ENCODE measurements at regions not wholly inside any gene's neighbourhood (a gene's known extent, or its start where the extent isn't known, plus 50 kb on each side); places are given as distances from the start of the nearest gene placed in this dataset.
A peak's percentile ranks its signal among the peaks of the same experiment; 100 is the strongest.

DNA sequence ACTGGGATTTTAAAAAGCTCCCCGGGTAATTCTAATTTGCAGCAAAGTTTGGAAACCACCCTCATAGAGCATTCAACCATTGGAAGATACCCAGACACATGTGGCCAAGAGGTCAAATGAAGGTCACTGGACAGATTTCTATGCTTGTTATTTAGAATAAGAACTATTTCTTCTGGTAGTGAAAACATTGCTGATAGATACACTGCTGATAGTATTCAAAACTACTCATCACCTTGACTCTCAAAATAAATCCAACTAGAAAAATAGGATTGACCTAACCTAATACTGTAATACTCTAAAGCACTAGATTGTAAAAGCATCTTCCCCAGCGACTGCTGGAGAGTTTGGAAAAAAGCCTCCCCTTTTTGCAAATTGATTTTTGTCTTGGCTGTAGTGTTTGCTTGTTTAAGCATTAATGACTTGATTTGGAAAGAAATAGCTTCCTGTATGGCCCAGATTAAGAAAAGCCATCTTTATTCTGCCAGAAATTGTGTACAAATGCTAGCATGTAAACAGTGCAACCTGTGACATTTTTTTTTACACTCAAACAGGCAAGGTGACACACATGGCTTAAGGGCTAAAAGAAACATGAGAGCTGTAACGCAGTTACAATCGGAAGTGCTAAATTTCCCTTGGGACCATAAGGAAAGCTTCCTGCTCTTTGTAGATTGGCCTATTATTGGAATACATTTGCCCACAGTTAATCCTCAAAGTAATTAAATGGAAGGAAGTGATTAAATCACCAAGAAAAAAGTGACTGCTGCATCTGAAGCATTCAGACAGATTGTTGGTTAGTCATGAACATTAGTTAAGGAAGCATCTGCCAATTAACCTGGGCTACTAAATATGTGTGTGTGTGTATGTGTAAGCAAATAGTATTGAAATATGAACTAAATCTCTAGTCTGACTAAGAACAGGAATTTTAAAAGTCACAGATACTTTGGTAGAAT is 356.5 kb upstream of the ATP2B1 start:
- DNase-seq: no peak

- DNase-seq: no peak
Observed at GRCh38 chr12:90062799-90063198, 354.2 kb upstream of the ATP2B1 start.

GRCh38 chr12:90061809-90062208 is 353.2 kb upstream of the ATP2B1 start:
- no peak for DNase-seq

- no peak for DNase-seq
Observed at GRCh38 chr12:90060031-90060430, 351.4 kb upstream of the ATP2B1 start.

- DNase-seq: no peak
Observed at GRCh38 chr12:90058704-90059103, 350.1 kb upstream of the ATP2B1 start.

DNA sequence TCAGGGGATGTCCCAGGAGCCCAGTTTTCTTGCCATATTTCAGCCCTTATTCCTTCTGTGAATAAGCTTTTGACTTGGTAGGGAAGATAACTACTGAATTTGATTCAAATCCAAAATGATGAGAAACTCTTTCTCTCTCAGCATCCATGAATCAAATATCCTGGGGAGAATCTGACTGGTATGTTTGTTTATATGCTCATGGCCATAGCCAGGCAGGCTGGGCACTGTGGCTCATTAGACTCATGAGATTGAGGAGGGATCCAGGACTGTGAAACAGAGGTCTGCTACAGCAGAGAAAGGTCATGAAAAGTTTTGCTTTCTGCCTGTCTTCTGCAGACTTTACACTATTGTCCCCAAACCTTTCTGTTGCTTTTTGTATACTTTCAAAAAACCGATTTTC is 346.4 kb upstream of the ATP2B1 start:
- DNase-seq: no peak

DNA sequence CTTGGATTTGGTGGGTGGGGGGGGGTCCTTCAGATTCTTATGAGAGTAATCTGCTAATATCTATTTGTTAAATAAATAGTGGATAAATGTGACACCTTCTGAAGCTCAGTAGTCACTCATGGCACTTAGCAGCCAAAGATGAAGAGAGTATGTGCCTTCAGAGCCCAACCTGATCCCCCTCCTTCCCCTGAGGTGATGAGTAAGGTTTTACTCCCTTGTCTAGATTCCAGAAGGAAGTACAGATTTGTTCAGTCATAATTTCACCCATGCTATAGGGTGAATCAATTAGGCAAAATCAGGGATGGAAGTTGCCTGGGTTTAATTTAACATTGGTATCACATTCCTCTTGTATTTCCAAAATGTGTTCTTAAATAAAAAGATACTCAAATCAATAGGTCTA is 340.3 kb upstream of the ATP2B1 start:
- no peak for DNase-seq

DNA sequence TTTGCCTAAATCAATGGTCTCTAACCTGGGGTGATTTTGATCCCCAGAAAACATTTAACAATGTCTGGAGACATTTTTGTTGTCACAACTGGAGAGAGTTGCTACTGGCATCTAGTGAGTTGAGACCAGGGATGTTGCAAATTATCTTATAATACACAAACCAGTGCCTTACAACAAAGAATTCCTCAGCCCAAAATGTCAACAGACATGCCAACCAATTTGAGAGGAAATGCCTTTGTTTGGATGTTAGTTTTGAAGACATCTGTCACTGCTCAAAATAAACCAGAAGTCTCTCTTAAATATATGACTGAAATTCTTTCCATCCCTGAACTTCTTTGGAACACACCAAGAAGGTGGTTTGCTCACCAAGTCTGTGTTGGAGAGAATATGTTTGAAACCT is 336.9 kb upstream of the ATP2B1 start:
- DNase-seq: no peak

DNA sequence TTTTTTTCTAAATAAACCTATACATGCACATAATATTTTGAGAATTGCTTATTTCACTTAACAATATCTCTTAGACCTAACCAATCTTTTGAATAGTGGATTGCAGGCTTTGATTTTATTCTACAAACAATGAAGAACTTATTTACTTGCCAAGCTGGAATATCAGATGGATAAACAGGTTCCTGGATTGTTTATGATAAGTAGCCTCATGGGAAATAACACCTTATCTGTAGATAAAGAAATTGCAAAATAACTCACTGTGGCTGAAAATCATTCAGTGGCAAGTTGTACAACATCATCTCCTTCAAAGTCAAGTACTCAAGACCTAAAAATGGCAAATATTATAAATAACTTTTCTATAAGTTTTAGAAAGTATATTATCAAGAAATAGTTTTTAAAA is 335.4 kb upstream of the ATP2B1 start:
- no peak for DNase-seq

DNA sequence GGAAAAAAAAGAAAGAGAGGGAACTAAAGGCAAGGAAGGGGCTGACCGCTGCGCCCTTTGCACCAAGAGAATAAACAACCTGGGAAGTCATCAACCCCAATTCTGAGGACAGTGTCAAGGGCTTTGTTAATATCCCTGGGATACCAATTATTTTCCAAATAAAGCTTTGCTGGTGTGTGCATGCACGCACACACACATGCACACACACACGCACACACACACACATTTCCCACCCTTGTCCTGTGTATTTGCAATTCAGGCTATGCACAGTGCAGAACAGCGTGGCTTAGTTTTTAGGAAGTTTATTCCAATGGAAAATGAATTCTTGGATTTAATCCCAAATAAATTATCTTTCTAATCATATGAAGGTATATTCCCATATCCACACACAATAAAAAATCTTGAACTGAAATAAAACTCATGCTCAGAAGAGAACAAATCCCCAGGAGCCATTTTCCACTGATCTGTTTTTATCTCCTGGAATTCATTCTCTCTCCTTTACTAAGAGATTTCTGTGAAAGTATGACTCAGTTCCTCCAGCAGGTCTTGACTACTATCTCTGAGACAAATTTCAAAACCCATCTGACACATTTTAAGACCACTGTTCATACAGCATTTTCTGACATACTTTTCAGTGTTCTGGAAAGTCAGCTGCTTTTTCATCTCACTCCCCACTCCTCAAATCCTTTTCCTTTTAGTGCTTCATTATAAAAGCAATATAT is 334.4 kb upstream of the ATP2B1 start:
- DNase-seq: no peak

DNA sequence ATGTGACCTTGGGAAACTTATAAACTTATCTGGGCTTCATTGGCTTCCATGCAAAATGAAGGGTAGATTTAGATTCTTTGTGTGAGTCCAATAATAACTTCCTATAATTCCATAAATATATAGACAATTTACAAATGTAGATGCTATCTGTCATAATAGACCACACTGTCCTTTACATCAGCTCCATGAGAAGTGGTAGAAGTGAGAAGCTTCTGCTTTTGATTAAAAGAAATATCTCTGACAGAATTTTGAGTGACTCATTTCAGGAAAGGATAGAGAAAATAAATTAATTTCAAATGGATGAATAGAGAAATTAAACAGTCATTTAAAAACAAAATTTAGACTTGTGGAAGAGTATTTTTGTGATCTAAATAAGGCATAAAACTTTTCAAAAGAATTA is 329.7 kb upstream of the ATP2B1 start:
- no peak for DNase-seq

- no peak for DNase-seq
Observed at GRCh38 chr12:90037740-90038139, 329.1 kb upstream of the ATP2B1 start.

GRCh38 chr12:90036637-90037036 is 328.0 kb upstream of the ATP2B1 start:
- DNase-seq: no peak

DNA sequence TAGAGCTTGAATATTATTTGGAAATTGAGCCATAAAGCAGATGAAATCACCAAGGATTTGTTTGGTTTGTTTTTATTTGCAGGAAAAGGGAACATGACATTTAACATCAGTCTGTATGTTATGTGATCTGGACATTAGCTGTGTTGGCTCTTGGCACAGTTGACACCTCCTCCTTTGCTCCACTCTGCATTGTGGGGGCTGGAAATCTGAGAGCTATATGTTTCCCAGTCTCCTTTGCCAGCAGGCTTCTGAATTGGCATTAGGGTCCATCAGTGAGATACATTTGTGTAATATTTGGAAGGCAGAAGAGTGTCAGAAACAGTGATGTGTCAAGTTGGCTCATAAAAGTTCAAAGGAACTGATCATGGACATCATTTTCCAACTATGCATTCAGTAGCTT is 322.1 kb upstream of the ATP2B1 start:
- DNase-seq: no peak

- no peak for DNase-seq
Observed at GRCh38 chr12:90029317-90029716, 320.7 kb upstream of the ATP2B1 start.

- DNase-seq: peak; percentile 7
Observed at GRCh38 chr12:90028635-90029051, 320.0 kb upstream of the ATP2B1 start.

GRCh38 chr12:90027889-90028634 is 319.4 kb upstream of the ATP2B1 start:
- no peak for DNase-seq

- no peak for DNase-seq
Observed at GRCh38 chr12:90027041-90027440, 318.4 kb upstream of the ATP2B1 start.

GRCh38 chr12:90026516-90026915 is 317.9 kb upstream of the ATP2B1 start:
- DNase-seq: no peak

DNA sequence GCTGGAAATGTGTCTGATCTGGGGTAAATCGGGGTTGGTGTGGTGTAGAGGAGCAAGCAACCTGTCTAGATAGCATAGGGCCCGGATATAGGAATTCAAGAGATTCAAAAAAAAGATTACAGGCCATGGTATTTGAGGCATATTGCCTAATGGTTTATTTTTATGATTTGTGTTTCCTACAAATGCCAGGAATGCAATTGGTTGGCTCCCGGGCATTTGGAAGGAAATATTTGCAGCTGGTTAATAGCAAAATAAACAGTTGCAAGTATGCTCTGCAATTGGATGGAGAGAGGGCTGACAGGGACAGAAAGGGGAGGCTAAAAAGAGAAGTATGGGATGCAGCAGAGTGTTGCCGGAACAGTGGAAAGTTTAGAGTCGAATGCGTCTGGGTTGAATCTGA is 315.6 kb upstream of the ATP2B1 start:
- DNase-seq: no peak

DNA sequence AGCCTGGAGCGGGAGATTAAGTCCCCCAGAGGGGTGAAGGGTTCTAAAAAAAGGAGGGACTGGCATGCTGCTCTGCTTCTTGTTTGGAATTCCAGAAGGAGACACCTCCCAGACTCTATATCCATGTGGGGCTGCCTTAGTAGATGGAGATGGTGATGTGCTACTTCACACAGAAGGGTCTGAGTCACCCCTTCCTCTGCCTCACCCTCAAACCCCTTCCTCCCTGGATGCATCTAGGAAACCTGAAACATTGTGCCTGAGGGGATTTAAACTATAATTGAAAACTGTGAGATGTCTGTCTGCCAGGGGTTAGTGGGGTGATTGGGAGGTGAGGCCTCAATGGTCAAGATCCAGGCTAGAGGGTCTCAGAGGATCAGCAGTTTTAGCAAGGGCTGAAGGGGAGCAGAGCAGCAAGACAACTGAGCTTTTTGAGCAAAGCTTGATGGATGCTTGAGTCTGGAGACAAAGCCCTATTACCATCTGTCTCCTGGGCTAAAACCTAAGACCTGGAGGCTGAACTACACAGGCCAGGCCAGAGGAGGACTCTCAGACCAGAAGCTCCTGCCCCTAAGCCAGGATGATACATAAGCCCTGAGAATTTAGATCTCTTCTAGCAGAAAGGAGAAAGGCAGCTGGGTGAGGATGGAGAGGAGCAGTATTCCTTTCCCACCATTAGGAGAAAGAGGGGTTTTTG is 314.7 kb upstream of the ATP2B1 start:
- DNase-seq: no peak

DNA sequence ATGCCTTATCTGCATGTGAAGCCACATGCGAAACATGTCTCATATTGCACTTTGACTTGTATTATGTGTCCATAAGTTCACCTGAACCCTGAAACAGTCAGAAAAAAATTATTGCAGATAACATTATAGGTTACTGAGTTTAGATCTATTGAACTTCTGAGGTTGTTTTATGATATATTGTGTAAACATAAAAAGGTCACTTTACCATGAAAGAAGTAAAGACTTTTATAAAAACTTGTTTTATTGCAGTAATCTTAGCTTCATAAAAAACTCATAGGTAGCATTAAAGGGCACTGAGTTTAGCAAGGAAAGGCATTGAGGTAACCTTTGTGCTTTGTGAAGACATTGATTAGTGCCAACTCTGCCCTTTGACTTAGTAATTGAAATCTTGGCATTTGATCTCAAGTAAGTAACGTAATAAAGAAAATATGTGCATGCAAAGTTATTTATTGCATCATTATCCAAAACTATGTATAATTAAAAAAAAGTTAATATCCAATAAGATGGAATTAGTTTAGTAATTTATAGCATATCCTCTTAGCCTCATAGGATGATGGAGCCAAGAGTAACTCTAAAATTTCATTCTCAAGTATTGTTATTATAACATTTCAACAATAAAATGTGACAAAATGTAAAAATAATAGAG is 313.3 kb upstream of the ATP2B1 start:
- no peak for DNase-seq

Data from CD4-positive, alpha-beta T cell treated with Interleukin-6 for 4 hours (primary cell).